ENCODE measurements at regions not wholly inside any gene's neighbourhood (a gene's known extent, or its start where the extent isn't known, plus 50 kb on each side); places are given as distances from the start of the nearest gene placed in this dataset.
A peak's percentile ranks its signal among the peaks of the same experiment; 100 is the strongest.

DNA sequence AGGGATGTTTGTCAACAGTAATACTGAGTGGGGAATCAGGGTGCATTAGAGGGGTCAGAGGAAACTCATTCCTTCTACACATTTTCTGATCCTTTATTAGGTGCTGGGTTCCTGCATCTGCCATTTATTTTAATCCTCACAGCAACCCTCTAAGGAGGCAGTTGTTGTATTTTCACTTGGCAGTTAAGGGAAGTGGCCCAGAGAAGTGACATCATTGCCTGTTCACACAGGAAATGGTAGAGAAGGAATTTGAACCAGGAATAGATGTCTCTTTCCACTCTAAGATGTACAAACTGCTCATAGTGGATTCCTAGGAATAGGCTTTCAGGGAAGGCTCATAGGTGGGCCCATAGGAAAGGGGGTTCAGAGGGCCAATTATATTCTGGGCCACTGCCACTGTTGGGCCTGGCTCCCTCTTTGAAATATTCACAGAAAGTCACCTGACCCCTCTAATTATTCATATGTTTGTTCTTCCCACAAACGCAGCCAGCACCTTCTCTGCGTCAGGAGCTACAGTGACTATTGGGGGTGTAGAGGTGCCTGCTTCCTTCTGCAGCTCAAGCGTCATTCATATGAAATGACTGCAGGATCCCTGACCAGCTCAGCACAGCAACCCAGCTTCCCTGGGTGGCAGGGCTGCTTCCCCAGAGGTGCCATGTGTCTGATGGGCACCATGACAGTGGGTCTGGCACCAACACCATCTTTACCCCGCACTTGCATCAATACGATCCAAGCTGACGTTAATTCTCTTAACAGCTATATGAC is 163.9 kb upstream of the SMAD3 start:
- H3K27ac ChIP-seq (ENCODE audit: low read depth, low read length, poor library complexity, severe bottlenecking), result no peak overlapping the region
- POLR2A ChIA-PET, result interaction anchor here (0.7 kb wide), 1 partner anchor 240 kb away, joined by 3 read pairs; no protein-coding TSS in a partner anchor
- no peaks in the 10 kb centered on the region for H4K20me1 ChIP-seq (ENCODE audit: insufficient read depth, low read length)
- H3K36me3 ChIP-seq (ENCODE audit: insufficient read depth, low read length), result no peaks in the 10 kb centered on the region
- no TSS peak for BruUV-seq (replicated peaks)
- TF ChIP-seq EZH2phosphoT487 (IDR thresholded peaks at IDR 0.05; ENCODE audit: borderline replicate concordance, low read depth, low read length), result no peak
- TF ChIP-seq, protein P1, sequence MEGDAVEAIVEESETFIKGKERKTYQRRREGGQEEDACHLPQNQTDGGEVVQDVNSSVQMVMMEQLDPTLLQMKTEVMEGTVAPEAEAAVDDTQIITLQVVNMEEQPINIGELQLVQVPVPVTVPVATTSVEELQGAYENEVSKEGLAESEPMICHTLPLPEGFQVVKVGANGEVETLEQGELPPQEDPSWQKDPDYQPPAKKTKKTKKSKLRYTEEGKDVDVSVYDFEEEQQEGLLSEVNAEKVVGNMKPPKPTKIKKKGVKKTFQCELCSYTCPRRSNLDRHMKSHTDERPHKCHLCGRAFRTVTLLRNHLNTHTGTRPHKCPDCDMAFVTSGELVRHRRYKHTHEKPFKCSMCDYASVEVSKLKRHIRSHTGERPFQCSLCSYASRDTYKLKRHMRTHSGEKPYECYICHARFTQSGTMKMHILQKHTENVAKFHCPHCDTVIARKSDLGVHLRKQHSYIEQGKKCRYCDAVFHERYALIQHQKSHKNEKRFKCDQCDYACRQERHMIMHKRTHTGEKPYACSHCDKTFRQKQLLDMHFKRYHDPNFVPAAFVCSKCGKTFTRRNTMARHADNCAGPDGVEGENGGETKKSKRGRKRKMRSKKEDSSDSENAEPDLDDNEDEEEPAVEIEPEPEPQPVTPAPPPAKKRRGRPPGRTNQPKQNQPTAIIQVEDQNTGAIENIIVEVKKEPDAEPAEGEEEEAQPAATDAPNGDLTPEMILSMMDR (conservative IDR thresholded peaks at IDR 0.05; ENCODE audit: low read length), result no peak
- H2AFZ ChIP-seq (ENCODE audit: low read length), result no peak overlapping the region
- DNase-seq (ENCODE audit: low spot score), result no peak
- H3K9me3 ChIP-seq (ENCODE audit: low read length), result no peaks in the 10 kb centered on the region
- no peak overlapping the region for H3K4me2 ChIP-seq (ENCODE audit: low read length)
- CTCF ChIA-PET (ENCODE audit: unreplicated experiment), result no interaction called here
- no peaks in the 10 kb centered on the region for H3K4me1 ChIP-seq (ENCODE audit: insufficient read depth, low read length, poor library complexity, severe bottlenecking)
- no peaks in the 10 kb centered on the region for H3K79me2 ChIP-seq (ENCODE audit: insufficient read depth, low read depth, low read length)
- H3K9me2 ChIP-seq (ENCODE audit: insufficient read depth, low read length), result no peaks in the 10 kb centered on the region
- H3K4me3 ChIP-seq (ENCODE audit: low read depth, low read length, poor library complexity, severe bottlenecking), result no peak overlapping the region
- intact Hi-C loops (cut with micrococcal nuclease; ENCODE audit: unreplicated experiment), result loop anchor here (5.0 kb wide), 1 partner anchor 41 kb away; no protein-coding TSS in a partner anchor

DNA sequence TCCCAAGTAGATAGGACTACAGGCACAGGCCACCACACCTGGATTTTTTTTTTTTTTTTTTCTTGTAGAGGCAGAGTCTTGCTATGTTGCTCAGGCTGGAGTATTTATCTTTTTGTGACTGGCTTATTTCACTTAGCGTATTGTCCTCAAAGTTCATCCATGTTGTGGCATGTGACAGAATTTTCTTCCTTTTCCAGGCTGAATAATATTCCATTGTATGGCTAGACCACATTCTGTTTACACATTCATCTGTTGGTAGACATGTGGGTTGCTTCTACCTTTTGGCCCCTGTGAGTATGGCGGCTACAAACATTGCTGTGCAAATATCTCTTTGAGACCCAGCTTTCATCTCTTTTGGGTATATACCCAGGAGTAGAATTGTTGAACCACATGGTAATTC is 160.2 kb upstream of the SMAD3 start:
- TF ChIP-seq, protein P1 (conservative IDR thresholded peaks at IDR 0.05; ENCODE audit: low read length), result no peak
- TF ChIP-seq EZH2phosphoT487 (IDR thresholded peaks at IDR 0.05; ENCODE audit: borderline replicate concordance, low read depth, low read length), result no peak
- no peaks in the 10 kb centered on the region for H4K20me1 ChIP-seq (ENCODE audit: insufficient read depth, low read length)
- BruUV-seq (replicated peaks), result no TSS peak

DNA sequence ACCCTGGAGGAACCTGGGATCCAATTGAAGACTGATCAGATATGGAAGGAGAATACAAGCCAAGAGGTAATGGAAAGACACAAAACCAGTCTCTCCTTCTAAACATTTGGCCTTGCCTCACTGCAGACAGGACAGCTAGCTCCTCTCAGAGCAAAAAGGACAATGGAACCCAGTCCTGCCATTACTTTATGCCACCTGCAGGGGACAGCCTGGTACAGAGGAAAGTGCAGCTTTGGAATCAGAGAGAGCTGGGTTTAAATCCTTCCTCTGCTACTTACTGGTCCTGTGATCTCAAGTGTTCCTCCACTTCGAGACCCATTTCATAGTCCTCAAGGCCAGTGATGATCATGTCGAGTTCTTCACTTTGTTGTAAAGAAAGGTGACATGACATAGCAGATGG is 159.4 kb upstream of the SMAD3 start:
- H3K4me3 ChIP-seq (ENCODE audit: low read depth, low read length, poor library complexity, severe bottlenecking), result no peak overlapping the region
- H3K79me2 ChIP-seq (ENCODE audit: insufficient read depth, low read depth, low read length), result no peaks in the 10 kb centered on the region
- no peak for TF ChIP-seq EZH2phosphoT487 (IDR thresholded peaks at IDR 0.05; ENCODE audit: borderline replicate concordance, low read depth, low read length)
- TF ChIP-seq, protein P1 (conservative IDR thresholded peaks at IDR 0.05; ENCODE audit: low read length), result peak; percentile 57
- DNase-seq (ENCODE audit: low spot score), result no peak
- H2AFZ ChIP-seq (ENCODE audit: low read length), result no peak overlapping the region
- BruUV-seq (replicated peaks), result no TSS peak
- H3K4me1 ChIP-seq (ENCODE audit: insufficient read depth, low read length, poor library complexity, severe bottlenecking), result peaks cover 13% of the 10 kb centered on the region
- no peaks in the 10 kb centered on the region for H3K9me2 ChIP-seq (ENCODE audit: insufficient read depth, low read length)
- POLR2A ChIA-PET, result no interaction called here
- intact Hi-C loops (cut with micrococcal nuclease; ENCODE audit: unreplicated experiment), result no loop called here
- CTCF ChIA-PET (ENCODE audit: unreplicated experiment), result no interaction called here
- no peak overlapping the region for H3K27ac ChIP-seq (ENCODE audit: low read depth, low read length, poor library complexity, severe bottlenecking)
- H3K36me3 ChIP-seq (ENCODE audit: insufficient read depth, low read length), result no peaks in the 10 kb centered on the region
- H4K20me1 ChIP-seq (ENCODE audit: insufficient read depth, low read length), result no peaks in the 10 kb centered on the region
- no peak overlapping the region for H3K4me2 ChIP-seq (ENCODE audit: low read length)
- H3K9me3 ChIP-seq (ENCODE audit: low read length), result no peaks in the 10 kb centered on the region

More for the DNA sequence above, 160.2 kb upstream of the SMAD3 start:
- Histone ChIP-seq H3K9me3 (ENCODE audit: low read length) (no peaks in the 10 kb centered on the region), H3K79me2 (ENCODE audit: insufficient read depth, low read depth, low read length) (no peaks in the 10 kb centered on the region), H3K4me2 (ENCODE audit: low read length) (no peak overlapping the region), H3K4me3 (ENCODE audit: low read depth, low read length, poor library complexity, severe bottlenecking) (no peak overlapping the region), H3K27ac (ENCODE audit: low read depth, low read length, poor library complexity, severe bottlenecking) (no peak overlapping the region), H2AFZ (ENCODE audit: low read length) (no peak overlapping the region), H3K9me2 (ENCODE audit: insufficient read depth, low read length) (no peaks in the 10 kb centered on the region), H3K36me3 (ENCODE audit: insufficient read depth, low read length) (no peaks in the 10 kb centered on the region), H3K4me1 (ENCODE audit: insufficient read depth, low read length, poor library complexity, severe bottlenecking) (peaks cover 13% of the 10 kb centered on the region)
- ChIA-PET POLR2A (no interaction called here), CTCF (ENCODE audit: unreplicated experiment) (no interaction called here)
- no peak for DNase-seq (ENCODE audit: low spot score)
- intact Hi-C loops (cut with micrococcal nuclease; ENCODE audit: unreplicated experiment), result no loop called here

All from OCI-LY7 (cell line).